Keratinocyte (primary cell): ENCODE measurements at regions not wholly inside any gene's neighbourhood (a gene's known extent, or its start where the extent isn't known, plus 50 kb on each side); places are given as distances from the start of the nearest gene placed in this dataset.
A peak's percentile ranks its signal among the peaks of the same experiment; 100 is the strongest.

ENCODE experiments used
- DNase-seq: peaks from one replicate; pipeline ENCODE4 v3.0.0-alpha.2; 2011; ENCODE audit warnings: low read depth, missing footprints, low spot score
- FAIRE-seq: peaks from 2 replicates; lab custom pipeline; 2011; peaks lifted over from hg19 to GRCh38; lab: Jason Lieb, UNC
- H2AFZ ChIP-seq: 2 replicates; pipeline ENCODE4 v1.6.0; 2012; ENCODE audit warnings: low read length, control low read depth, inconsistent platforms; ENCODE audit not compliant: control insufficient read depth
- H3K27ac ChIP-seq: 2 replicates; pipeline ENCODE4 v1.5.1; 2011; ENCODE audit warnings: low read length; ENCODE audit not compliant: control insufficient read depth, insufficient read depth
- H3K27me3 ChIP-seq: 3 replicates; pipeline ENCODE4 v1.6.0; 2011; ENCODE audit warnings: low read length; ENCODE audit not compliant: control insufficient read depth, insufficient read depth; ENCODE audit errors: extremely low read depth
- H3K36me3 ChIP-seq, 2 experiments: 2 replicates in 1 of 2; 3 replicates in 1 of 2; pipeline ENCODE4 v1.5.1; 2011; ENCODE audit warnings: low read length in 2 of 2, mild to moderate bottlenecking in 1 of 2; ENCODE audit not compliant: control insufficient read depth in 2 of 2, insufficient read depth in 2 of 2; ENCODE audit errors: extremely low read depth in 1 of 2
- H3K4me1 ChIP-seq: 3 replicates; pipeline ENCODE4 v1.5.1; 2011; ENCODE audit warnings: low read length; ENCODE audit not compliant: control insufficient read depth, insufficient read depth; ENCODE audit errors: extremely low read depth
- H3K4me2 ChIP-seq: 3 replicates; pipeline ENCODE4 v1.6.0; 2011; ENCODE audit warnings: low read depth, low read length; ENCODE audit not compliant: control insufficient read depth, insufficient read depth; ENCODE audit errors: extremely low read depth
- H3K4me3 ChIP-seq, 3 experiments: fragments of 200-600 bp in 1 of 3; sonication (generic) in 1 of 3; 2 replicates in 2 of 3; 3 replicates in 1 of 3; pipeline ENCODE4 v1.5.1; 2011 to 2016; ENCODE audit warnings: low read length in 3 of 3, mild to moderate bottlenecking in 3 of 3, control low read depth in 2 of 3, inconsistent platforms in 1 of 3, low read depth in 1 of 3, mixed read lengths in 1 of 3, mixed run types in 1 of 3, moderate library complexity in 1 of 3; ENCODE audit not compliant: control insufficient read depth in 2 of 3, insufficient read depth in 2 of 3; ENCODE audit errors: extremely low read depth in 1 of 3
- H3K79me2 ChIP-seq: 2 replicates; pipeline ENCODE4 v1.6.0; 2012; ENCODE audit warnings: low read length; ENCODE audit not compliant: control insufficient read depth, insufficient read depth
- H3K9ac ChIP-seq: 3 replicates; pipeline ENCODE4 v1.6.0; 2011; ENCODE audit warnings: low read length; ENCODE audit not compliant: control insufficient read depth, insufficient read depth; ENCODE audit errors: extremely low read depth
- H3K9me1 ChIP-seq: 3 replicates; pipeline ENCODE4 v1.6.0; 2011; ENCODE audit warnings: low read length; ENCODE audit not compliant: control insufficient read depth, insufficient read depth; ENCODE audit errors: extremely low read depth
- H3K9me3 ChIP-seq: 2 replicates; pipeline ENCODE4 v1.5.1; 2012; ENCODE audit warnings: low read depth, low read length; ENCODE audit not compliant: control insufficient read depth
- H4K20me1 ChIP-seq: 3 replicates; pipeline ENCODE4 v1.6.0; 2011; ENCODE audit warnings: low read length; ENCODE audit not compliant: control insufficient read depth, insufficient read depth; ENCODE audit errors: extremely low read depth
- EZH2 ChIP-seq: IDR thresholded peaks from one replicate; pipeline ENCODE4 v1.6.1; 2012; ENCODE audit warnings: inconsistent platforms, mild to moderate bottlenecking, low read length, moderate library complexity
- dilution Hi-C: fragments of 300-500 bp; cut with MboI; formaldehyde crosslinking; loops from one replicate; pipeline ENCODE4 v1.7.0; 2020; ENCODE audit warnings: low sequenced_read_pairs; ENCODE audit not compliant: extremely low pct_ligation_motif_present
- TF ChIP-seq, protein P1 (sequence below), 3 experiments: IDR thresholded peaks in 1 of 3; conservative IDR thresholded peaks in 1 of 3; optimal IDR thresholded peaks in 1 of 3; 2 replicates in 2 of 3; 3 replicates in 1 of 3; pipeline versions ENCODE3 to v1.5.1; 2011; ENCODE audit warnings: low read length in 3 of 3, mild to moderate bottlenecking in 3 of 3, moderate library complexity in 2 of 3, control low read depth in 1 of 3, inconsistent platforms in 1 of 3; ENCODE audit not compliant: insufficient read depth in 2 of 3; ENCODE audit errors: extremely low read depth in 1 of 3

DNA sequence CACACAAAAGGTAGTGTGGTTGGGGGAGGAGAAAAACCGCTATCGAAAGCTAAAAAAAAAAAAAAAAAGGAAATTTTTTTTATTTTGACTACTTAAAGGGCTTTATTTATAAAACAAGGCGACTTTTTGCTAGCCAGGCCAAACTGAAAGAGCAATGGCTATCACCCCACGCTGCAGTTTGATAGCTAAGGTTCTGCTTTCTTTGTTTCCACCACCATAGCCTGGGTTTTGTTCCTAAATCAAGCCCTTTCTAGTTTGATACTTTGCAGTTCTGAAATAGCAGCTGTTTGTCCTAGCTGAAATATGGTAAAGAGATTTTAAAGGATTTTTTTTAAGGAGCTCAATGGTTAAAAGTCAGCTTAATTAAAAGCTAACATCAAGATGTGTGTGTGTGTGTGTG lies 67.4 kb upstream of the ABCA12 start:
- H3K27me3 ChIP-seq = no peaks in the 10 kb centered on the region
- H3K9ac ChIP-seq = no peak overlapping the region
- H2AFZ ChIP-seq = no peak overlapping the region
- dilution Hi-C loops = no loop called here
- no peaks in the 10 kb centered on the region for H4K20me1 ChIP-seq
- no peaks in the 10 kb centered on the region for H3K36me3 ChIP-seq
- no peak overlapping the region for H3K4me2 ChIP-seq
- FAIRE-seq = no peak
- no peaks in the 10 kb centered on the region for H3K9me3 ChIP-seq
- no peak overlapping the region for H3K27ac ChIP-seq
- DNase-seq = no peak
- TF ChIP-seq, protein P1, sequence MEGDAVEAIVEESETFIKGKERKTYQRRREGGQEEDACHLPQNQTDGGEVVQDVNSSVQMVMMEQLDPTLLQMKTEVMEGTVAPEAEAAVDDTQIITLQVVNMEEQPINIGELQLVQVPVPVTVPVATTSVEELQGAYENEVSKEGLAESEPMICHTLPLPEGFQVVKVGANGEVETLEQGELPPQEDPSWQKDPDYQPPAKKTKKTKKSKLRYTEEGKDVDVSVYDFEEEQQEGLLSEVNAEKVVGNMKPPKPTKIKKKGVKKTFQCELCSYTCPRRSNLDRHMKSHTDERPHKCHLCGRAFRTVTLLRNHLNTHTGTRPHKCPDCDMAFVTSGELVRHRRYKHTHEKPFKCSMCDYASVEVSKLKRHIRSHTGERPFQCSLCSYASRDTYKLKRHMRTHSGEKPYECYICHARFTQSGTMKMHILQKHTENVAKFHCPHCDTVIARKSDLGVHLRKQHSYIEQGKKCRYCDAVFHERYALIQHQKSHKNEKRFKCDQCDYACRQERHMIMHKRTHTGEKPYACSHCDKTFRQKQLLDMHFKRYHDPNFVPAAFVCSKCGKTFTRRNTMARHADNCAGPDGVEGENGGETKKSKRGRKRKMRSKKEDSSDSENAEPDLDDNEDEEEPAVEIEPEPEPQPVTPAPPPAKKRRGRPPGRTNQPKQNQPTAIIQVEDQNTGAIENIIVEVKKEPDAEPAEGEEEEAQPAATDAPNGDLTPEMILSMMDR (optimal IDR thresholded peaks at IDR 0.05 in 1 of 3, IDR thresholded peaks at IDR 0.05 in 1 of 3, conservative IDR thresholded peaks at IDR 0.05 in 1 of 3; ENCODE audit: extremely low read depth in 1 of 3, insufficient read depth in 2 of 3, low read length in 3 of 3) = no peak
- TF ChIP-seq EZH2 = no peak
- no peaks in the 10 kb centered on the region for H3K9me1 ChIP-seq
- no peaks in the 10 kb centered on the region for H3K79me2 ChIP-seq
- H3K4me1 ChIP-seq = no peaks in the 10 kb centered on the region
- no peak overlapping the region for H3K4me3 ChIP-seq

DNA sequence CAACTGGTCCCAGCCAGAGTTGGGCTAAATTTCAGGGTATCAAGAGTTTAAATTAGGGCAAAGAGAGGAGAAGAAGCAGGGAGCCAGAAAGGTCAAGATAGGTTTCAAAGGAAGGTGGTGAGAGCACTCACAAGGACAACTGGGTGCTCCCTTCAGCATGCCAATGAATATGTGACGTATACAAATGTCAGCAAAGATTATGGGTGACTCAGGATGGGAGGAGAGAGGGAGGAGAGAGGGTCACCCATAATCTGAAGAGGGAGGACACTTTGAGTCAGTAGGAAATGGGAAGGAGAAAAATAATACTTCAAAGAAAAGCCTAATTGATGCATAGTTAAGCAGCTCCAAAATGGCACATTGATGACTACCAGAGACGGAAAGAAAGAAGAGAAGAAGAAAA lies 53.1 kb upstream of the ABCA12 start:
- dilution Hi-C loops = no loop called here
- Histone ChIP-seq H3K4me3 (no peak overlapping the region), H4K20me1 (no peaks in the 10 kb centered on the region), H3K9ac (no peak overlapping the region), H3K36me3 (no peaks in the 10 kb centered on the region), H3K27ac (no peak overlapping the region), H3K9me3 (no peaks in the 10 kb centered on the region), H2AFZ (peak overlapping the region; percentile 24), H3K4me1 (peaks cover 27% of the 10 kb centered on the region), H3K9me1 (no peaks in the 10 kb centered on the region), H3K79me2 (no peaks in the 10 kb centered on the region), H3K27me3 (no peaks in the 10 kb centered on the region), H3K4me2 (no peak overlapping the region)
- TF ChIP-seq EZH2 = no peak
- TF ChIP-seq, protein P1 (optimal IDR thresholded peaks at IDR 0.05 in 1 of 3, IDR thresholded peaks at IDR 0.05 in 1 of 3, conservative IDR thresholded peaks at IDR 0.05 in 1 of 3; ENCODE audit: extremely low read depth in 1 of 3, insufficient read depth in 2 of 3, low read length in 3 of 3) = no peak
- FAIRE-seq (no peak), DNase-seq (no peak)
